ENCODE measurements at regions not wholly inside any gene's neighbourhood (a gene's known extent, or its start where the extent isn't known, plus 50 kb on each side); places are given as distances from the start of the nearest gene placed in this dataset.

DNA sequence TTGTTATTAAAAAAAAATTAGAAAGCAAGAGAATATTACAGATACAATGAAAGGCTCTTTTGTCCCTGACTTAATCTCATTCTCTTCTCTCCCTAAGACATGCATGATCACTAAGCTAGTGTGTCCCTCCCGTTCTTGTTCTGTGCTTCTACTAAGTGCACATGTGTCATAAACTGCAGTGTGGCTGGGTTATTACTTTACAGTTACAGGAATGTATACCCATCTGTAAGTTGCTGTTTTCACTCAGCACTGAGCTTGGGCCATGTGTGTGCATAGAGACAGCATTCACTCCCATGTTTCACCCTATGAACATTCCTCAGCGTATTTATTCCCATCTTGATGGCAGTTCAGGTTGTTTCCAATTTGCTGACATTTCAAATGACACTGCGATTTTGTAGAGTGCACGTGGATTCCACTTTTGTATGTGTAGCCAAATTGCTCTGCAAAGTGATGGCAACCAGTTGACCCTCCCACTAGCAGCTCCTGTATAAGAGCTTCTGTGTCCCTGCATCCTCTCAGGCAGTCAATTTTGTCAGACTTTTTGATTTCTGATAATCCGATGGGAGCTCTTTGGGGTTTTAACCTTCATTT lies 145.8 kb upstream of the UBE2E1 start:
- Histone ChIP-seq H3K4me3 (no peak overlapping the region), H3K27ac (peak overlapping the region in 9 of 11 experiments; percentile 69 to 79 (median 76); a peak in 18 of 22 replicates), H3K27me3 (no peaks in the 10 kb centered on the region), H3K9ac (peak overlapping the region in 6 of 11 experiments; percentile 50 to 65 (median 60); a peak in 4 of 22 replicates), H3K4me1 (peaks cover 43 to 63% (median 58%) of the 10 kb centered on the region in 10 experiments), H3K36me3 (no peaks in the 10 kb centered on the region; a peak in 1 of 22 replicates), H3K9me3 (replicated peaks in 1 of 11) (peaks cover 13 to 33% (median 25%) of the 10 kb centered on the region in 11 experiments), H3K4me2 (peak overlapping the region; percentile 67 to 96 (median 83); a peak in 21 of 22 replicates), H4K20me1 (no peaks in the 10 kb centered on the region)
- TF ChIP-seq Cebpa-rat (IDR thresholded peaks at IDR 0.05): no peak

DNA sequence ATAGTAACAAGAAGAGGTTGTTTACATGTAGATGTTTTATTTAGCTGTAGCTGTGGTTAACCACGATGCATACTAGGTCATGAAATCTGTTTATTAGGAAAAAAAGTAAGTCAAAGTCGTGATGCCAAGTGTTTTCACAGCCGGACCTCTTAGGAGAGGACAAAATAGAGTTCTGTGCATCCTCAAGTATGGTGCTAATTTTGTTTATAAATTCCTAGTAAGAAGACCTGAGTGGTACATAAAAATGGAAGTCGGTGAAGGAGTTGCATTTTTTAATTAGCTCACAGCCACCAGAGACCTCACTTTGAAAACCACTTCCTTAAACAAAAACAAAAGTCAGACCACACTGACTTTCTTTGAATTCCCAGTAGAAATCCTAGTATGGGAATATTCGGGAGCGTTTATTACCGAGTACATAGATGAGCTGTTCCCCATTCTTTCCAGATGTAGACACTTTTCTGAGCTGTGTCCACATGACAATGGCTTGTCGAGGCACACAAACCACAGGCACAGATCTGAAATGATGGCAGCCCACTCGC lies 143.6 kb upstream of the UBE2E1 start:
- no peaks in the 10 kb centered on the region for H4K20me1 ChIP-seq
- TF ChIP-seq Cebpa-rat (IDR thresholded peaks at IDR 0.05): no peak
- H3K4me3 ChIP-seq: peak overlapping the region in 3 of 10 experiments; percentile 2 to 13 (median 13); a peak in 2 of 20 replicates
- no peaks in the 10 kb centered on the region for H3K36me3 ChIP-seq
- no peak overlapping the region for H3K9ac ChIP-seq
- H3K4me2 ChIP-seq: peak overlapping the region; percentile 63 to 96 (median 79)
- H3K9me3 ChIP-seq (replicated peaks in 1 of 11): peaks cover 0 to 13% (median 7%) of the 10 kb centered on the region in 11 experiments; a peak in 12 of 22 replicates
- H3K27ac ChIP-seq: peak overlapping the region in 7 of 11 experiments; percentile 1 to 42 (median 17); a peak in 7 of 22 replicates
- H3K27me3 ChIP-seq: no peaks in the 10 kb centered on the region
- H3K4me1 ChIP-seq: peaks cover 43 to 63% (median 56%) of the 10 kb centered on the region in 10 experiments

DNA sequence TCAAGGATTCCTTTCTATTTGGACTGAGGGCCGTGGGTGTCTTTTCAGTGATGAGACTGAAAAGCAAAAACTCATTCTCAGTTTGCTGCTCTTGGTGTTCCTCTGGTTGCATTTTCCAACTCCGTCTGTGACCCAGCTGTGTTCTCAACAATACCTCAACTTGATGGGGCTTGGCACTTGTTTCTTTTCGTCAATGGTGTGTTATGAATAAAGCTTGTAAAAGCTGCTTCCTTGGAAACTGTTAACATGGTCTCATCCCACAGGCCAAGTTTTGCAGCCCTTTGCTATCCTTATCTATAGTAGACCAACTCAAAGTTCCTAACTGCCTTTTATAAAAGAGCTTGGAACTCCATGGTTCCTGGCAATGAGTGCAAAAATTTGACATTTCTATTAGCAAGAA lies 142.5 kb upstream of the UBE2E1 start:
- Histone ChIP-seq H3K9me3 (replicated peaks in 1 of 11) (peaks cover 0 to 10% (median 3%) of the 10 kb centered on the region in 11 experiments; a peak in 4 of 22 replicates), H3K4me3 (no peak overlapping the region), H3K27ac (no peak overlapping the region), H3K9ac (no peak overlapping the region), H3K4me2 (peak overlapping the region in 10 of 11 experiments; percentile 63 to 96 (median 81); a peak in 18 of 22 replicates), H4K20me1 (no peaks in the 10 kb centered on the region), H3K36me3 (no peaks in the 10 kb centered on the region), H3K4me1 (peaks cover 38 to 56% (median 51%) of the 10 kb centered on the region in 10 experiments), H3K27me3 (no peaks in the 10 kb centered on the region)
- TF ChIP-seq Cebpa-rat (IDR thresholded peaks at IDR 0.05): no peak

DNA sequence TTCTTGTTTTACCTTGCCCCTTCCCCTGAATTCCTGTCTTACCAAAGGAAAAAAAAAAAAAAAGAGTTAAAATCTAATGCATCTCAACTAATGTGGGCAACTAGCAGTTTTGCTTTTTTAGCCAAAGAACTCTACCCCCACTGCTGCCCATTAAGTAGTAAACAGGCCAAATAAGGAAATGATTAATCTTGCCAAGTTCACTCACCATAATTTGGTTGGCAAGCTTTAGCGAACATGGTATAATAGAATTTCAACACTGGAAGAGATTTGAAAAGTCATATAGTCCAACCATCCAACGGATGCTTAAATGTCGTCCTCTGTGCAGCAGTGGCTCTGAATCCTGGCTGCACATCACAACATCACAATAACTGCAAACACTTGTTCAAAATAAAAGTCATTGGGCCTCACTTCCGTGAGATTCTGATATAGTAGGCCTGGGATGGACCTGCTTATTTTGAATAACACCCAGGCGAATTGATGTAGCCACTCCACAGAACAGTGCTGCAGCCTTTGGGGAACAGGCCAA lies 142.0 kb upstream of the UBE2E1 start:
- TF ChIP-seq Cebpa-rat (IDR thresholded peaks at IDR 0.05): no peak
- Histone ChIP-seq H3K36me3 (no peaks in the 10 kb centered on the region), H3K9ac (no peak overlapping the region), H3K27me3 (no peaks in the 10 kb centered on the region), H3K4me1 (peaks cover 33 to 51% (median 47%) of the 10 kb centered on the region in 10 experiments), H3K4me2 (peak overlapping the region in 1 of 11 experiments; percentile 83; a peak in 3 of 22 replicates), H3K9me3 (replicated peaks in 1 of 11) (peaks cover 0 to 10% (median 3%) of the 10 kb centered on the region in 11 experiments; a peak in 4 of 22 replicates), H3K4me3 (no peak overlapping the region), H3K27ac (no peak overlapping the region), H4K20me1 (no peaks in the 10 kb centered on the region)

DNA sequence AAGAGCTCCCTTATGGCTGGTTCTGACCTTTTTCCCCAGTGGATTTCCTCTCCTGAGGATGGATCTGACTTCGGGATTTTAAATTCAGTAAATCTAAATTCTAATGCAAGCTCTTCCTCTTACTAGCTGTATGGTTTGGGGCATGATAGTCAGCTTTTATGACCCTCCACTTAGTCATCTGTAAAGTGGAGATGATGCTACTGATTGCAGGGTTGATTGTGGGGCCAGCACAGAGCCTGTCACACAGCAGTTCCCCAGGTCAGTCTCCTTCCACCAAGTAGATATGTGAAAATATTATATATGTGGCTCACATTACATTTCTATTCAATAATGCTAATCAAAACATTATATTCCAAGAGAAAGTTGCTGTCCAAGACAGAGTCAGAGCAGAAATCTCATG lies 141.3 kb upstream of the UBE2E1 start:
- no peak for TF ChIP-seq Cebpa-rat (IDR thresholded peaks at IDR 0.05)
- Histone ChIP-seq H3K27me3 (no peaks in the 10 kb centered on the region), H3K4me2 (no peak overlapping the region), H3K9me3 (replicated peaks in 1 of 11) (peaks cover 0 to 10% (median 3%) of the 10 kb centered on the region in 11 experiments; a peak in 4 of 22 replicates), H3K9ac (no peak overlapping the region), H3K4me3 (no peak overlapping the region), H3K27ac (no peak overlapping the region), H3K36me3 (no peaks in the 10 kb centered on the region), H4K20me1 (no peaks in the 10 kb centered on the region), H3K4me1 (peaks cover 26 to 44% (median 40%) of the 10 kb centered on the region in 10 experiments)

DNA sequence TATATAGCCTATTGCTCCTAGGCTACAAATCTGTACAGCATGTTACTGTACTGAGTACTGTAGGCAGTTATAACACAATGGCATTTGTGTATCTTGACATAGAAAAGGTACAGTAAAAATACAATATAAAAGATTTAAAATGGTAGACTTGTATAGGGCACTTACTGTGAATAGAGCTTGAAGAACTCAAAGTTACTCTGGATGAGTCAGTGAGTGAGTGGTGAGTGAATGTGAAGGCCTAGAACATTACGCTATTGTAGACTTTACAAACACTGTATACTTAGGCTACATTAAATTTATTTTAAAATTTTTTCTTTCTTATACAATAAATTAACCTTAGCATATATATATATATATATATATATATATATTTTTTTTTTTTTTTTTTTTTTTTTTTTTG lies 140.0 kb upstream of the UBE2E1 start:
- peaks cover 0 to 10% (median 3%) of the 10 kb centered on the region in 11 experiments; a peak in 4 of 22 replicates for H3K9me3 ChIP-seq (replicated peaks in 1 of 11)
- no peak overlapping the region for H3K4me2 ChIP-seq
- no peak overlapping the region for H3K27ac ChIP-seq
- TF ChIP-seq Cebpa-rat (IDR thresholded peaks at IDR 0.05): no peak
- no peak overlapping the region for H3K9ac ChIP-seq
- peaks cover 17 to 31% (median 27%) of the 10 kb centered on the region in 10 experiments for H3K4me1 ChIP-seq
- H4K20me1 ChIP-seq: no peaks in the 10 kb centered on the region
- H3K4me3 ChIP-seq: no peak overlapping the region
- H3K36me3 ChIP-seq: no peaks in the 10 kb centered on the region
- no peaks in the 10 kb centered on the region for H3K27me3 ChIP-seq

DNA sequence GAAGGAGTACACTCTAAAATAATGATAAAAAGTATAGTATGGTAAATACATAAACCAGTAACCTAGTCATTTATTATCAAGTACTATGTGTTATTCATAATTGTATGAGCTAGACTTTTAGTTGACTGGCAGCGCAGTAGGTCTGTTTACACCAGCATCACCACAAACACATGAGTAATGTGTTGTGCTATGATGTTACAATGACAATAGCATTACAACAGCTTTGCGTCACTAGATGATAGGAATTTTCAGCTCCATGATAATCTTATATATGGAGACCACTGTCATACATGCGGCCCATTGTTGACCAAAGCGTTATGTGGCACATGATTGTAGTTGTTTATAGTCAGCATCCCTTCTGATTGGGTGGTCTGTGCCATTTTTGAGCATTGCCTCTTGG lies 138.9 kb upstream of the UBE2E1 start:
- TF ChIP-seq Cebpa-rat (IDR thresholded peaks at IDR 0.05): no peak
- H3K36me3 ChIP-seq: no peaks in the 10 kb centered on the region
- peaks cover 13 to 20% (median 16%) of the 10 kb centered on the region in 10 experiments for H3K4me1 ChIP-seq
- H3K27me3 ChIP-seq: no peaks in the 10 kb centered on the region
- no peaks in the 10 kb centered on the region for H4K20me1 ChIP-seq
- H3K4me3 ChIP-seq: no peak overlapping the region
- H3K9me3 ChIP-seq (replicated peaks in 1 of 11): peaks cover 0 to 11% (median 3%) of the 10 kb centered on the region in 11 experiments; a peak in 7 of 22 replicates
- H3K4me2 ChIP-seq: no peak overlapping the region
- H3K9ac ChIP-seq: no peak overlapping the region
- no peak overlapping the region for H3K27ac ChIP-seq

DNA sequence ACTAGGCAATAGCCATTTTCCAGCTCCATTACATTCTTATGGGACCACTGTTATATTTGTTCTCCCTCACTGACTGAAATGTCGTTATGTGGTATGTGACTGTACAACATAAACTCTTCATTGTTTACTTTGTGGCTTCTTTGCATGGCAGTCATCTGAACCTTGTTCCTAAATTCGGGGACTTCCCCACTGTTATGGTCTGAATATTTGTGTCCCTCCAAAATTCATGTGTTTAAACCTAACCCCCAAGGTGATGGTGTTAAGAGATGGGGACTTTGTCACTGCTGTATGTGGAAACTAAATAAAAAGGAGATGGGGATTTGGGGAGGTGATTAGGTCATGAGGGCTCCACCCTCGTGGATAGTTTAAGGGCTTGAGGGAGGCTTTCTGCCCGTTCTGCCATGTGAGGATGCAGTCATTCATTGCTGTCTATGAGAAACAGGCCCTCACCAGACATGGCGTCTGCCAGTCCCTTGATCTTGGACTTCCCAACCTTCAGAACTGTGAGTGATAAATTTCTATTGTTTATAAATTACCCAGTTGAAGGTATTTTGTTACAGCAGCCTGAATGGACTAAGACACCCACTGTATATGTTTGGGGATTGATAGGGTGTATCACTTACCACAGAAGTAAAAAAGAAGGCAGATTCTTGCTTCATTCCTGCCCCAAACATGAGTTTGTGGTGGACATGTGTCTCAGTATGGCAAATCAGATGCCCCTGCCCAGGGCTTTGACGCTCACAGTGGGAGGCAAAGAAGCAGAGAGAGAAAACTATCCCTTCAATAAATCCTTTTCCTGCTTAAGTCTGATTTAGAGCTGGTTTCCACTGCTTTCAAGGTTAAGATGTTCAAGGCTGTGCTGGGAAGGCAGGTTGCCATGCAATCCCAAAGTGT lies 138.0 kb upstream of the UBE2E1 start:
- H3K27ac ChIP-seq: no peak overlapping the region
- no peaks in the 10 kb centered on the region for H4K20me1 ChIP-seq
- no peak for TF ChIP-seq Cebpa-rat (IDR thresholded peaks at IDR 0.05)
- no peaks in the 10 kb centered on the region for H3K36me3 ChIP-seq
- no peaks in the 10 kb centered on the region for H3K27me3 ChIP-seq
- peaks cover 4 to 10% (median 7%) of the 10 kb centered on the region in 10 experiments; a peak in 19 of 20 replicates for H3K4me1 ChIP-seq
- no peak overlapping the region for H3K4me2 ChIP-seq
- H3K9ac ChIP-seq: no peak overlapping the region
- H3K9me3 ChIP-seq (replicated peaks in 1 of 11): peaks cover 0 to 14% (median 6%) of the 10 kb centered on the region in 11 experiments; a peak in 7 of 22 replicates
- H3K4me3 ChIP-seq: no peak overlapping the region
